GM18517 (cell line): ENCODE measurements at regions not wholly inside any gene's neighbourhood (a gene's known extent, or its start where the extent isn't known, plus 50 kb on each side); places are given as distances from the start of the nearest gene placed in this dataset.
"Not testable (repeated sequence)": the region's sequence is repeated elsewhere in the genome, so short reads cannot be mapped to it uniquely, and the experiment has no call there.

Experiments used
- ATAC-seq: cut with Tn5 transposase; IDR thresholded peaks from one replicate; pipeline ENCODE4 v1.9.1; 2021; ENCODE audit warnings: mild to moderate bottlenecking, moderate library complexity; ENCODE audit not compliant: unreplicated experiment

DNA sequence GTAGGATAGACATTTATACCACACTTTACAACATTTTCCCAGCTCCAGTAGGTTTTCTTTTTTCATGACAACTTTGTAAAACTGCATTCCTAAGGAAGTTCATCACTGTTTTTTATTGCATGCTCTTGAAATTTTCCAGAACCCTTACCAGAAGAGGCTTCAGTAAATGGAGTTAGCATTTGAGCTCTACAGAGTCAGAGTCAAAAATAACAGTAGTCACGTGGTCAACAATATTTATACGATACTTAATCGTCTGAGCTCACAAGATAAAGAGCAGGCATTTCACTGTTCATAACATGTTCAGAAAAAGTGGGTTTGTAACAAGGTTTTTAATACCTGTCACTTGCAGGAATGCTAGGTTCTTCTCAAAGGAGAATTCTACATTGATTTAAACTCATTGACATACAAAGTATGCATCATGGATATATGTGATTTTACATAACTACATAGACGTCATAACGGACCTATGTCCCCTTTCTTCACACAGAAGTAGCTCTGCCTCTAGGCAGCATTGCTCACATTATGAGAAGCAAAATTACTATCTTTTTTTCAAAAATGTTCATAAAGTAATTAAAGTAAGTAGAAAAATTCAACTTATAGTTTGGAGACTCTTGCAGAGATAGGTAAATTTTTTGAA is 187.0 kb upstream of the COL3A1 start:
- ATAC-seq: no peak

DNA sequence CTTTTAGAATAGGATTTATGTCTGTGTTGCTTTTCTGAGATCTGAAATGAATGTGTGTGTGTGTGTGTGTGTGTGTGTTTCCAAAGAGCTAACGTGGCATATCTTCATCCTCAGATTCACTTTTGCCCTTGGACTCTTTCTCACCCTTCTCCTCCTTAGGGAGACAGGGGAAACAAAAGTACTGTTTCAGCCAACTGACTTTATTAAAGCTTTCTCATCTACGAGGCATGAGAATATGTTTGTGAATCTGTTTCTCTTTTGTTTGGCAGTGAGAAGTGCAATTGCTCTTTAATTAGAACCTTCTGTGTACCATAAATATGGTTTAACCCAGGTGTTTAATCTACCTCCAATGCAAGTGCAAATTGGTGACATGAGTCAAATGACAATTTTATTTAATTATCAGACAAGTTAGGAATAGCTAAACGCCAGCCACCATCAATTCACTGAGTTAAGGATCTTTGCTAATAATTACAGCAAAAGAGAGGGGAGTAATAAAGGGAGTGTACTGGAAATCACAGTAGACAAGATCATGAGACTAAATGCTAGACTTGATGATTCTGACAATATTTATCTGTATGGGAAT is 186.4 kb upstream of the COL3A1 start:
- no peak for ATAC-seq

DNA sequence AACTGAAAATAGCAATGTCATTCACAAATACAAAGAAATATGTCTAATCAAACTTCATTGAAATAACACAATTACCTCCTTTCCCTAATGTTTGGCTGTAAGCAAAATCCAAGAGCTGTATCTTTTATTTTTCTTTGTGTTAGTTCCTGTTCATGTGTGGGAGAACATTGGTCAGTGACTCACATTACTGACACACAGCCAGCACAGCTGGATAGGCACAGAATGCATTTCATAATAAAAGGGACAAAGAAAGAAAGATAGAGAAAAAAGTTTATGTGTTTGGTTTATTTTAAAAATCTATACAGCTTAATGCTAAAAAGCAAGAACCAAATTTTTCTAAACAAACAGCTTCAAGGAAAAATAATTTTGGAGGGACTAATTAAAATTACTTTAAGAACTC is 185.6 kb upstream of the COL3A1 start:
- ATAC-seq: no peak

DNA sequence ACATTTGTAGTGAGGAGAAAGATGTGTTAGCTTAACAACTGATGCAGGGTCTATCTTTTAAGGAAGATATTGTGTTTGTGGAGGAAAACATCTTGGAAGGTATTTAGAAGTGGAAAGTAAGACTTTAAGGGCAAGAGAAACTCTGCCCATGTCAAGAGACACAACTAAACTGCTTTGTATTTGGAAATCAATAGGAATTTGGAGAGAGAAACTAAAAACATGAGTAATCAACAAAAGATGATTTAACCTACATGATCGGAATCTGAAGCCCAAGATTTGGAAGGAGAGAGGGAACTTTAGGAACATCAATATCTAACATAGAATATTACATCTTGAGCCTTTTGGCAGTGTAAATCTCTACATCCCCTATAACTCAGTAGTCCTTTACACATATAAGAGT is 184.2 kb upstream of the COL3A1 start:
- ATAC-seq: no peak

DNA sequence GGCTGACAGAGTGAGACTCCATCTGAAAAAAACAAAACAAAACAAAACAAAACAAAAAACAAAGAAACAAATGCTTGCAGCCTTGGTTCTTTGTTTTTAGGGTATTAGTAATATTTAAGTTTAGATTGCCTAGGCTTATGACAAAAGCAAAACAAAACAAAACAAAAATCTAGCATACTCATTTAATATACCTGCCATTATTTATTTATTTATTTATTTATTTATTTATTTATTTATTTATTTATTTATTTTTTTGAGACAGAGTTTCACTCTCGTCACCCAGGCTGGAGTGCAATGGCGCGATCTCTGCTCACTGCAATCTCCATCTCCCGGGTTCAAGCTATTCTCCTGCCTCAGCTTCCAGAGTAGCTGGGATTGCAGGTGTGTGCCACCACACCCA is 179.7 kb upstream of the COL3A1 start:
- ATAC-seq: not testable (repeated sequence)

DNA sequence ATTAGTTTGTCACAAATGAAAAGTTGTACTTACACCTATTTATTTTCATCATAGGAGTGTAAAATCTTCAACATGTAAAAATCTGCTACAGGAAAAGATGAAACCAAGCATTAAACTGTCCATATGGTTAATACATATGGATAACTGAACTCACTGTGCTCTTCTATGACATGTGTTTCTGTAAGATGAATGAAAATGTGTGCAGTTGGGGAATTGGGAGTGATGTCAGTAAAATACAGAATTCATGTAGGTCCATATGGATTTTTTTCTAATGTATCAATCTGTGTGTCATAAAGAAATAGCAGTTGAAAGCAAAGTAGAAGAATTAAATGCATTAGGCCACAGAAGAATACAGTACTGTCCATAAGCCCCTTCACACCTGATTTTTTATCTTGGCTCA is 178.4 kb upstream of the COL3A1 start:
- no peak for ATAC-seq

DNA sequence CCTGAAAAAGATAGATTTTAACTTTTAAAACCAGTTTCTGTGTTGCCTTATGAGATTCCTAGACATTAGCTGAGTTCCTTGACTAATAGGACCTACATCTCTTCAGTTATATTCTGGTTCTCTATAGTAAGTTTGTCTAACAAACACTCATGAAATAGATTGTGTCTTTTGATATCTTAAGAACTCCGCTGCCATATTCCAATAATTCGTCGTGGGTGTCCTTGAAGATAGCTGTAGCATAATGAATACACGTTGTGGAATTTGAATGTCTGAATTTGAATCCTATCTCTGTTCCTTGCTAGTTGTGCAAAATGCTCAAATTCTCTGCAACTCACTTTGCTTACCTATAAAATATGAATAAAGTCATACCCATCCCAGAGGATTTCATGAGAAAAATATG is 176.8 kb upstream of the COL3A1 start:
- no peak for ATAC-seq

DNA sequence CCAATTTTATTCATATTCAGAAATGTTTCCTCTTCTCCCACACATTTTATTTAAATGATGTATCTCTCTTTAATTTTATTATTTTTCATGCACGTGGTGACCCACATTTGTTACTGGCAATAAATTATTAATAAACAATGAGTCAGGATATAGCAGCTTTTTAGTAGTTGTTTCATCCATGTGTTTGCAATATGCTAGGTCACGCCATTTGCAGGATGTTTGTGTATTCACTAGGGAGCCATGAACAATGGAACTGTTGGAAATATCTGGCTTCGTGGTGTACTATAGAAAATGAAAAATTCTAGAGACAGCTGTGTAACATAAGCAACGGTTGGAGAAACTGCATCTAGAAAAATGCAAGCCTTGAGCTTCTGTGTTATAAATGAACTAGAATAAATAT is 176.0 kb upstream of the COL3A1 start:
- ATAC-seq: no peak

DNA sequence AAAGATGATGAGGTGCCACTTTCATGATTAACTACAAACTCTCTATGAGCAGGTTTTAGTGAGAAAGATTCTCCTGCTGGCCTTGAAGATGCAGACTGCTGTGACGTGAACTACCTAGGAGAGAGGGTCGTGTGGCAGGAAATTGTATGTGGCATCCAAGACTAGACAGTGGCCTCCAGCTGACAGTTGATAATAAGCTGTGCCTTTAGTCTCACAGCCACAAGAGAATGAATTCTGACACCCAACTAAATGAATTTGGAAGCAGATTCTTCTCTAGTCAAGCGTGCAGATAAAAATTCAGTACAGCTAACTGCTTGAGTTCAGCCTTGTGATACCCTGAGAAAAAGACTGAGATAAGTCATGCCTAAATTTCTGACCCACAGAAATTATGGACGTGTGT is 169.0 kb upstream of the COL3A1 start:
- no peak for ATAC-seq

DNA sequence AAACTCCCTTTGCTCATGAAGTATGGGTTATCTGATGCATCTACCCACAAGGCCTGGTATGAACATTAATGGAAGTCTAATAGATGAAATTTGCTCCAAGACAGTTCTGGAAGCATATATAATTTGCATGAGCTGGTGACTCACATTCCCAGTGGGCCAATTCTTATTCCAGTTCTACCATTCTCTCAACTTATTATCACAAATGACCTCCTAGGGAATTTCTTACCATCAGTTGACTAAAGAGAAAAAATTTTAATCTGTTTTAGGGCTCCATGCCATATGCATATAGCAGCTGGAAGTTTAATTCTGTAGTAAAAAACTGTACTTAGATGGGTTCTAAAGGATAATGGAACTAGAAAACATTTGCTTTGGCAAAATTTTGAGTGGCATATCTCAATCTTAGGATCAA is 165.2 kb upstream of the COL3A1 start:
- no peak for ATAC-seq

DNA sequence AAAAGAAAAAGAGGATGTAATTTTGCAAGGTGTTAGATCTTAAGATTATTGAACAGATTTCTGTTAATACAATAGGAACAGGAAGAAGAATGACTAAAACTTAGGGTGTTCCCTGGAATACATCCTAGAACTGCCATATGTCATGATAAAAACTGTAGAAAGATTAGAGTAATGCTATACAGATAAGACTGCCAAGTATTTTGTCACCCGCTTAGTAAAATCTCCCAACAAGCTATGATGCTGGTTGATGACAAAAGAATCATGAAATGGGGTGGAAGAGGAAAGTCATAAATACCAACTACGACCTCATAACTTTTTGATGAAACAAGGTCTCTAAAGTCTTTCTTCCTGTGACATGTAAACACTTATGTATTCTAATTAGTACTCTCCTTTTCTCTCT is 163.6 kb upstream of the COL3A1 start:
- ATAC-seq: no peak

DNA sequence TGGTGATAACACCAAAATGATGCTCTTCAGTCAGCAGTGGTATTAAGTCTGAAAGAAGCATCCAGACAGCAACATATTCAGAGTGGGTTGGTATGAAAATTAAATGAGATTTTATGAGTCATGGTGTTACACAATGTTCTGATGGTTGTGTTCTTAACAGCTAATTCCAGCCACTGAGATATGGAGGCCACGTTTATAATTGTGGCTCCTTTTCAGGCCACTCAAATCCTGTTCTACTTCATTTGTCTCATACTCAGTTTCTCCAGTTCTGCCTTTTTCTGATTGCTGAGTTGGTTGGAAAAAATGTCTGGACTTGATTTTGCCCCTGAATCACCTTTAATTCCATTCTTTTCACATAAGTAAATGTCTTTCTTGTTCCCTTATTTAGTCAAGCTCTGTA is 162.7 kb upstream of the COL3A1 start:
- ATAC-seq: no peak

DNA sequence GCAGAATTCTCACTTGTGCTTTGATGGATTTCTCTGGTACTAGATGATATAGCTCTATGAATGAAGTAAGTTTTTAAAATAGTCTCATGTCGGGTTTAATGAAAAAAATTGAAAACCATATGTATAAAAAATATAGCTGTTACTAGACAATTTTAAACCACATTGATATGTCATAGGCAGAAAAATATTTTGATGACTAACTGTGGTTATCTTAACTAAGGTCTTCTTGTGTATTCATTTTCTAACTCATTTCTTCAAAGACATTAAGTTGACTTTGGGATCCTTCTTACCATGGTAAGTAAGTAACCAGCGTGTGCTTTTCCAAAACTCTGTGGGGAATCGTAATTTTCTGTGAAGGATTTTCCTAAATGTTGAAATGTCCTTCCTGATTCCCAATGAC is 160.9 kb upstream of the COL3A1 start:
- no peak for ATAC-seq

DNA sequence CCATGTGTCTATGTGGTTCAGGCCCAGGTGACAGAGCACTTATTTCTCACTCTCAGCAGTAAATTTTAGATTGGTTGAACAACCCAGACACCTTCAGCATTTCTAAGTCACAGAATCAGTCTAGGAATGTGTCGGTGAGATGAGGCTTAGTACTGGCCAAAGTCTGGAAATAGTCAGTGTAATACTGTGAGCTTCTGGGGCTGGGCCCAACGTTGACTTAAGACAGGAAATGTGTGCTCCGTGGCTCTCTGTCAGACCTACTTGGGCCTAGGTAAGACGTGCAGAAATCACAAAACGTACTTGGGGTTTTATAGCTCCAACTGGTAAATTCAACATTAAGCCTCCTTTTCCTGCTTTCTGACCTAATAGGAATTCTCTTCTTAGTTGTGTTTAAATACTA is 160.3 kb upstream of the COL3A1 start:
- ATAC-seq: no peak

DNA sequence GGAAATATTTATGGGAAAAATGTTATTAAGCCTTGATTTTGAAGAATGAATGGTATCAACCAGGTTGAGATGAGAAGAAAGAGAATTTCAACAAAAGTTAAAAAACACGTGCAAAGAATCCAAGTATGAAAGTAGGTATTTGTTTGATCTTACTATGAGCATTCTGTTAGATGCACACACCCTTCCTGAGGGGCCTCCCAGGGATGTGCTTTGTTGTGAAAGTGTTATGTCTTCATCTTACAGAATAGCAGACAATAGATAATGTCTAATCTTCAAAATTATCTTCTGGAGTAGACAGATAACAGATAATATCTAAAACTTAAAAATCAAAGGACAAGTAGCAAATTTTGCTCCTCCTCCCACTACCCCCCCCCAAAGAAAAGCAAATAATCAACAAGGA is 155.2 kb upstream of the COL3A1 start:
- ATAC-seq: no peak

DNA sequence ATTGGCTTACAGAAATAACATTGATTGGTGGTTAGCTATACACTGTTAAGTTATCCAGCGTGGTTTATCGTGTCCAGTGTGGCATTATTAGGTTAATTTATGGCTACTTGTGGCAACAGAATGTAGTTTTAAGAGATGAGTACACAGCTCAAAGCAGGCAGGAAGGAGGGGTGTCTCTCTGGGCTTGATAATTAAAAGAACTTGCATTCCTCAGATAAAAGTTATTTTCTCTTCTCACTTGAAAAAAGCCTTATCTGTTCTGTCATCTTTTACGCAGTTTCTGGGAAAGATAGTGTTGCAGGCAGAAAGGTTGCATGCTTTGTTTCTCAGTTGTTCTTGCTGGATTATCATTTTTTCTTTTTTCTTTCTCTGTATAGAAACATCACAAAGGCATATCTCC is 154.4 kb upstream of the COL3A1 start:
- ATAC-seq: no peak

DNA sequence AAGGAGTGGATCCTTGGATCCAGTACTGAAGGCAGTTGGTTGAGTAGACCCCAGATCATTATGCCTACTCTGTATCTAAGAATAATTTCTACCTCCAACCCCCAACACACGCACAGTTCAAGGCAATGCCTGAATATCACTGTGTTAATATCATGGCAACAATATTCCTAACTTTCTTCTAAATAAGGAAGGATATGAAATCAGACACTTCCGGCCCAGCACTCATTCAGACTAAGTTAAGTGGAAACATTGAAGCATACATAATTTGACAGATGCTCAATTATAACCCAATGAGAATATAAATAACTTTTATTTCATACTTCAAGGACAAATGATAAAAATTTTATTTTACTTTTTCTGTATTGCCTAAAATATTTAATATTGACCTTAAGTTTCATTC is 153.6 kb upstream of the COL3A1 start:
- no peak for ATAC-seq

DNA sequence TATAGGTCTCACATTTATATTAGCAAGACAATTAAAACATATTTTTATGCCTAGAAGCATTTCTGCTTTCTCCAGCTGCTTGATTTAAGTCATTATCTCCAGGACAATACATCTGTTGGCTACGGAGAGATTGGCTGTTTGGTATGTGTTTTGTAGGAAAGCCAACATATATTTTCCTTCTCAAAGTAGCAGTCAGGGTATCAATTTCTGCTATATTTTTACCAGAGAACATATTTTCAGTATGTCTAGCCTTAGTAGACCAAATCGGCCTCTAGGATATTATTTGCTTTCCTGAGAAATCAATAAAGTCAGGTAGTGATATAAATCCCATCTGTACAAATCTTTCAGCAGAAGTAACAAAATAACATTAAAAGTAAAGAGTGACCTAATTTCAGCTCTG is 150.0 kb upstream of the COL3A1 start:
- ATAC-seq: no peak

DNA sequence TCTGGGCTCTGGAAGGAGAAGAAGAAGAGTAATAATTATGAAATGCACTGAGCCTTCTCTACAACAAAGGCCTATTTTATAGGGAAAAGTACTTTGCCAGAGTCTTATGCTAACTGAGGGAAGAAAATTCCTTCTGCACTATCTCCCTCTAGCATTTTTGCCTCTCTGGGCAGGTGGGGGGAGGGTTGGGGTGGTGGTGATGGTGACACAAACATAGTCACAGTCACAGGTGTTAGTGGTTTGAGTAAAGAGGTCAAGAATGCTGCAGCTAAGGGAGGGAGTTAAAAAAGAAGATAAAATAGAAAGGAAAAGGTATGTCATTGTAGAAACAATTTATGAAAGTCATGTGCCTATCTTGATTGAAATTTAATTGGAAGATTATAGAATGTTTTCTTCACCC is 140.8 kb upstream of the COL3A1 start:
- ATAC-seq: no peak

DNA sequence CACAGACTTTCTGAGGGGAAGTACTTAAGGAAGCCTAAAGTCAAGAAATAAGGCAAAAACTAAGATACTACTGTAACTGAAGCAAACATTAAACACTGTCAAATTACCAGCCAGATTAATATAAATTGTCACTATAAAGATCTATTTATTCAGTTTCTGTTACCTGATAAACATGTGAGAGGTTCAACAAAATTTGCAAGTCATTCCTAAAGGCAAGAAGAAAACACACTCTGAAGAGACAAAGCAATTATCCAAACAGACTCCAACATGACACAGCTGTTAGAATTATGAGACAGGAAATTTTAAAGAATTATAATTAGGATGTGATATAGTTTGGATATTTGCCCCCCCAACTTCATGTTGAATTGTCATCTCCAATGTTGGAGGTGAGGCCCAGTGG is 140.4 kb upstream of the COL3A1 start:
- no peak for ATAC-seq

DNA sequence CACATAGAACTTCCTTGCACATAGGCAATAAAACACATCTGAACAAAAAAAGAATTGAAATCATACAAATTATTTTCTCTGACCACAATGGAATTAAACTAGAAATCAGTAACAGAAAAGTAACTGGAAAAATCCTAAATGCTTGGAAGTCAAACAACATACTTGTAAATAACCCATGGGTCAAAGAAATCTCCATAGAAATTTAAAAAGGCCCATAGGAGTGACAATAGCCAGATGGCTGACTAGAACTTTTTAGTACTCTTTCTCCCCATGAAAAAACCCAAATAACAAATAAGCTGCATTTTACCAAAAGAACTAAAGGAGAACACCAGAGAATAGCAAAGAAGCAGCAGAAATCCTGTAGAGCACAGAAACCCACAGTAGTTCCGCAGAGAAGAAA is 139.2 kb upstream of the COL3A1 start:
- ATAC-seq: no peak

DNA sequence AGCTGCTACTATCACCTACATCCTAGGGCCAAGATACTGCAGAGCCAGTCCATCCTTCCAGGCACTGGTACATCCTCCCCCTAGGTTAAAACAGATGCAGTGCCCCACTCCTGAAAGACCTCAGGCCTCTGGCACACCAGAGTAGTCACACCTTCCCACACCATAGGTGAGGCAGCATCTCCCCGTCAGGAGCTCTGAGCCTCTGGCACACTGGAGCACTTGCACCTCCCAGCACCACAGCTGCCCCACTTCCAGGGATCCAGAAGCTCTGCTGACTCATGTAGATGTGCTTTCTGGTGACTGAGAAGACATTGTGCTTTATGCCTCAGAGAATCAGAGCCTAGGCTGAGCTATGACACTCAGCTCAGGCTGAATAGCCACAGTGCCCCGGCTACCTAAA is 138.4 kb upstream of the COL3A1 start:
- no peak for ATAC-seq

DNA sequence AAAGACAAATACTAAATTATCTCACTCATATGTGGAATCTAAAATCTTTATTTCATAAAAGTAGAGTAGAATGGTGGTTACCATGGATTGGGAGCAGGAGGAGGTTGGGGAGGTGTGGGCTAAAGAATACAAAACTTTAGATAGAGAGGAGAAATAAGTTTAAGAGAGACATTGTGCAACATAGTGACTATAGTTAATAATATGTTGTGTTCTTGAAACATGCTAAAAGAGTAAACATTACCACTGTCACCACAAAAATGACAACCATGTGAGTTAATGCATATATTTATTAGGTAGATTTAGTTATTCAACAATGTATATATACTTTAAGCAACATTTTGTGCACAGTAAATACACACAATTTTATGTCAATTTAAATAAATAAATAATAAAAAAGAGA is 128.5 kb upstream of the COL3A1 start:
- ATAC-seq: no peak
